GM12878 (cell line): ENCODE measurements at regions not wholly inside any gene's neighbourhood (a gene's known extent, or its start where the extent isn't known, plus 50 kb on each side); places are given as distances from the start of the nearest gene placed in this dataset.

Experiments used
- ATAC-seq: fragments of 200-7000 bp; cut with Tn5 transposase; 3 replicates; pipeline ENCODE4 v1.9.1; 2020; ENCODE audit warnings: mild to moderate bottlenecking, moderate library complexity
- BruUV-seq: library from RNA; stranded (reverse); fragments of 400-500 nt; replicated peaks from 2 replicates; lab custom pipeline; 2021; lab: Mats Ljungman, UMichigan
- CTCF ChIA-PET: fragments of 300-600 bp; sonication (Branson Sonifier 250); formaldehyde crosslinking; extraction: SDS; loops from one replicate; lab custom pipeline; 2021; ENCODE audit warnings: inconsistent platforms; lab: Yijun Ruan, JAX
- POLR2A ChIA-PET: fragments of 350-600 bp; formaldehyde crosslinking; extraction: SDS; loops from one replicate; lab custom pipeline; 2021; ENCODE audit warnings: inconsistent platforms; lab: Charles Lee
- RAD21 ChIA-PET: fragments of 300-600 bp; sonication (Branson Sonifier 250); formaldehyde crosslinking; loops from one replicate; lab custom pipeline; 2023; ENCODE audit warnings: antibody characterized with exemption; ENCODE audit not compliant: unreplicated experiment; lab: Charles Lee
- SMC1A ChIA-PET: fragments of 300-600 bp; sonication (Branson Sonifier 250); formaldehyde crosslinking; loops from one replicate; lab custom pipeline; 2023; ENCODE audit not compliant: unreplicated experiment, uncharacterized antibody; lab: Charles Lee
- DNase-seq: peaks from one replicate; pipeline ENCODE4 v3.0.0-alpha.2; 2011; ENCODE audit warnings: low read depth, low spot score
- FAIRE-seq: peaks from 3 replicates; lab custom pipeline; 2011; peaks lifted over from hg19 to GRCh38; lab: Jason Lieb, UNC
- H2AFZ ChIP-seq: 2 replicates; pipeline ENCODE4 v1.6.0; 2011; ENCODE audit warnings: low read depth, low read length, control low read depth; ENCODE audit not compliant: control insufficient read depth
- H3K27ac ChIP-seq: 2 replicates; pipeline ENCODE4 v1.5.1; 2011; ENCODE audit warnings: control low read depth; ENCODE audit not compliant: control insufficient read depth, insufficient read depth
- H3K27me3 ChIP-seq, 2 experiments: replicated peaks in 1 of 2; 2 replicates each; pipeline versions ENCODE4 v1.6.0 to v1.6.1; 2011; ENCODE audit warnings: low read length in 1 of 2; ENCODE audit not compliant: control insufficient read depth in 2 of 2, insufficient read depth in 2 of 2
- H3K36me3 ChIP-seq, 2 experiments: 2 replicates each; pipeline ENCODE4 v1.5.1; 2011; ENCODE audit warnings: low read length in 1 of 2; ENCODE audit not compliant: control insufficient read depth in 2 of 2, insufficient read depth in 2 of 2
- H3K4me1 ChIP-seq: 2 replicates; pipeline ENCODE4 v1.6.1; 2011; ENCODE audit warnings: mild to moderate bottlenecking, low read length, moderate library complexity, mixed read lengths; ENCODE audit not compliant: control insufficient read depth, insufficient read depth
- H3K4me2 ChIP-seq: 2 replicates; pipeline ENCODE4 v1.6.0; 2011; ENCODE audit warnings: control low read depth; ENCODE audit not compliant: control insufficient read depth, insufficient read depth
- H3K4me3 ChIP-seq: fragments of 200-600 bp; sonication (generic); 2 replicates; pipeline ENCODE4 v1.5.1; 2016
- H3K79me2 ChIP-seq: 2 replicates; pipeline ENCODE4 v1.6.0; 2011; ENCODE audit warnings: low read length; ENCODE audit not compliant: control insufficient read depth, insufficient read depth
- H3K9ac ChIP-seq: 2 replicates; pipeline ENCODE4 v1.8.0; 2011; ENCODE audit warnings: low read length, control low read depth, mixed read lengths; ENCODE audit not compliant: control insufficient read depth, insufficient read depth
- H3K9me3 ChIP-seq: replicated peaks from 3 replicates; pipeline ENCODE4 v1.5.1; 2011; ENCODE audit warnings: mild to moderate bottlenecking, low read length; ENCODE audit not compliant: control insufficient read depth, insufficient read depth
- H4K20me1 ChIP-seq: 2 replicates; pipeline ENCODE4 v1.6.0; 2011; ENCODE audit not compliant: control insufficient read depth, insufficient read depth
- BMI1 ChIP-seq: fragments of 450-650 bp; IDR thresholded peaks from 2 replicates; pipeline ENCODE4 v1.6.1; 2016; ENCODE audit warnings: mild to moderate bottlenecking, moderate library complexity, borderline replicate concordance
- BRCA1 ChIP-seq: IDR thresholded peaks from 2 replicates; pipeline ENCODE4 v1.6.1; 2011; ENCODE audit warnings: low read depth, low read length, improper control_type of control experiment
- FOS ChIP-seq: IDR thresholded peaks from 3 replicates; pipeline ENCODE4 v1.6.1; 2011; ENCODE audit warnings: borderline replicate concordance; ENCODE audit not compliant: insufficient read length; ENCODE audit errors: extremely low read depth
- HDAC2 ChIP-seq: fragments of 200-600 bp; sonication (generic); IDR thresholded peaks from 2 replicates; pipeline ENCODE4 v1.6.1; 2017
- HDAC6 ChIP-seq: fragments of 200-600 bp; sonication (generic); IDR thresholded peaks from one replicate; pipeline ENCODE4 v1.8.0; 2017; ENCODE audit warnings: antibody characterized with exemption; ENCODE audit not compliant: unreplicated experiment
- KAT2A ChIP-seq: conservative IDR thresholded peaks from 2 replicates; pipeline ENCODE4 v1.6.1; 2011; ENCODE audit warnings: low read depth, low read length; ENCODE audit not compliant: control insufficient read depth
- MYC ChIP-seq: IDR thresholded peaks from 2 replicates; pipeline ENCODE4 v1.6.1; 2011; ENCODE audit warnings: mild to moderate bottlenecking, low read length, moderate library complexity, inconsistent platforms; ENCODE audit not compliant: insufficient read depth, insufficient replicate concordance, insufficient read length, severe bottlenecking
- NFYA ChIP-seq: IDR thresholded peaks from 2 replicates; pipeline ENCODE4 v1.6.1; 2011; ENCODE audit warnings: low read depth, mild to moderate bottlenecking, low read length, improper control_type of control experiment, borderline replicate concordance
- RCOR1 ChIP-seq: conservative IDR thresholded peaks from 2 replicates; pipeline ENCODE4 v1.6.1; 2012; ENCODE audit warnings: low read depth, low read length, improper control_type of control experiment
- RELA ChIP-seq: fragments of 450-650 bp; IDR thresholded peaks from 2 replicates; pipeline ENCODE4 v1.8.0; 2014; ENCODE audit warnings: borderline replicate concordance; ENCODE audit not compliant: partially characterized antibody
- SIN3A ChIP-seq: IDR thresholded peaks from 2 replicates; pipeline ENCODE4 v1.6.1; 2012; ENCODE audit warnings: low read depth, low read length, improper control_type of control experiment
- STAT3 ChIP-seq: IDR thresholded peaks from 2 replicates; pipeline ENCODE4 v1.6.1; 2011; ENCODE audit warnings: low read depth, low read length, improper control_type of control experiment
- TBL1XR1 ChIP-seq: IDR thresholded peaks from 2 replicates; pipeline ENCODE4 v1.6.1; 2012; ENCODE audit warnings: low read depth, low read length, improper control_type of control experiment
- YBX1 ChIP-seq: fragments of 450-650 bp; IDR thresholded peaks from 2 replicates; pipeline ENCODE4 v1.6.1; 2016; ENCODE audit warnings: antibody characterized with exemption
- ZNF592 ChIP-seq: fragments of 450-650 bp; IDR thresholded peaks from 2 replicates; pipeline ENCODE4 v1.6.1; 2017; ENCODE audit warnings: mild to moderate bottlenecking, moderate library complexity
- WGBS: methylation state at CpG from one replicate; pipeline ENCODE4 v1.1.6; 2016; ENCODE audit warnings: low lambda C conversion rate; ENCODE audit not compliant: insufficient replicate concordance, insufficient coverage; ENCODE audit errors: missing lambda C conversion rate; 5-methylcytosine and 5-hydroxymethylcytosine counted together
- in situ Hi-C: fragments of 300-500 bp; cut with MboI; formaldehyde crosslinking; loops from 9 replicates; pipeline ENCODE4 v1.14.3; 2018; ENCODE audit warnings: mixed read lengths
- intact Hi-C: fragments of 100-400 bp; cut with micrococcal nuclease; formaldehyde crosslinking; loops from one replicate; pipeline ENCODE4 v1.14.2; 2022; ENCODE audit not compliant: unreplicated experiment
- TF ChIP-seq, protein P1 (sequence below): fragments of 450-650 bp; formaldehyde crosslinking; IDR thresholded peaks from 2 replicates; pipeline ENCODE4 v1.4.0; 2022; ENCODE audit warnings: mild to moderate bottlenecking, moderate library complexity

DNA sequence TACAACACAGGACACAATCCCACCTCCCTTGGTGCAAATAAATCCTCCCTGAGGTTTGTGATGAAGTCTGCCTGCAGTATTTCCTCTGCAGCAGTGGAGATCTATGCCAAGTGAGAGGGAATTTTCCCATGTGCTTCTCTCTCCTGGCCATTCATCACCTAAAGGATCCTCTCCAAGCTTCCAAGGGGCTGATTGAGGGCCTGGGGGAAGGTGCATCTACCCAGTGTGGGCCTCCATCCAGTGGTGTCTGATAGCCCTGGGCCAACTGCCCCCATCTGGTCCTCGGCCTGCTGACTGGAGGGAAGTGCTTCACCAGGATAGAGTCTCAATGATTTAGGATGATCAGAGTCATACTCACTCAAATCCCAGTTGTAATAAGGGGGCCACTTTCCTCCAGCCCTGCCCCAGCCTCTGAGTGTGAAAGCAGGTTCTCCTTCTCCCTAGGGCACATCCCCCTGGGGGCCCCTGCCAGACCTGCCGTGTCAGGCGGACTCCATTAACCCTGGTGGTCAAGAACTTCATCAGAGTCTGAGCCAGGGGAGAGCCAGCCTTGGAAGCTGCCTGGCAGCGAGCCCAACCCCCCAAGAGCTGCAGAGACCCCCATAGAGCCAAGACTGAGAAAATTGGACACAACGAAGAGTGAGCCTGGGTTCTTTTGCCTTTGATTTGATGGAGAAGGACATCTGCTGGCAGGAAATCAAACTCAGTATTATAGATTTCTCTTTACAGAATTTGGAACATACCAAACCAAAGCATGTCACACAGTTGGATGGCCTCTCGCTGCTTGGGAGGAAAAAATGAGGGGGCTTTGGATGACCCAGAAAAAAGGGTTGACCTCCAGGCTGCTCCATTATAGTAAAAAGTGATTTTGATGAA lies 509.6 kb downstream of the CMPK2 start (continued):
- TF ChIP-seq NFYA, result no peak
- TF ChIP-seq, all 136 proteins: peak for 4

GRCh38 chr2:6358546-6358945 lies 507.2 kb downstream of the CMPK2 start:
- Histone ChIP-seq H3K4me3 (no peak overlapping the region), H3K9me3 (no peaks in the 10 kb centered on the region), H3K27ac (no peak overlapping the region), H3K9ac (no peak overlapping the region), H2AFZ (no peak overlapping the region), H4K20me1 (no peaks in the 10 kb centered on the region), H3K4me2 (no peak overlapping the region), H3K27me3 (no peaks in the 10 kb centered on the region), H3K4me1 (peaks cover 26% of the 10 kb centered on the region), H3K79me2 (no peaks in the 10 kb centered on the region), H3K36me3 (no peaks in the 10 kb centered on the region)
- ChIA-PET SMC1A (interaction anchor here (1.3 kb wide), 1 partner anchor 14 kb away, joined by 3 read pairs; no protein-coding TSS in a partner anchor), RAD21 (no interaction called here), POLR2A (no interaction called here), CTCF (no interaction called here)
- in situ Hi-C loops, result no loop called here
- ATAC-seq, result no peak
- no TSS peak for BruUV-seq
- WGBS, result 40% methylated on average over 5 of the region's 5 CpGs
- DNase-seq, result no peak
- FAIRE-seq, result no peak
- intact Hi-C loops, result loop anchor here (10.0 kb wide), 1 partner anchor 696 kb away; no protein-coding TSS in a partner anchor
- TF ChIP-seq BMI1 (no peak), HDAC2 (no peak), KAT2A (no peak), YBX1 (no peak), STAT3 (no peak), HDAC6 (no peak), ZNF592 (no peak), RCOR1 (no peak), BRCA1 (no peak), MYC (no peak), TBL1XR1 (no peak), SIN3A (no peak), RELA (no peak), FOS (no peak)
- TF ChIP-seq, protein P1, sequence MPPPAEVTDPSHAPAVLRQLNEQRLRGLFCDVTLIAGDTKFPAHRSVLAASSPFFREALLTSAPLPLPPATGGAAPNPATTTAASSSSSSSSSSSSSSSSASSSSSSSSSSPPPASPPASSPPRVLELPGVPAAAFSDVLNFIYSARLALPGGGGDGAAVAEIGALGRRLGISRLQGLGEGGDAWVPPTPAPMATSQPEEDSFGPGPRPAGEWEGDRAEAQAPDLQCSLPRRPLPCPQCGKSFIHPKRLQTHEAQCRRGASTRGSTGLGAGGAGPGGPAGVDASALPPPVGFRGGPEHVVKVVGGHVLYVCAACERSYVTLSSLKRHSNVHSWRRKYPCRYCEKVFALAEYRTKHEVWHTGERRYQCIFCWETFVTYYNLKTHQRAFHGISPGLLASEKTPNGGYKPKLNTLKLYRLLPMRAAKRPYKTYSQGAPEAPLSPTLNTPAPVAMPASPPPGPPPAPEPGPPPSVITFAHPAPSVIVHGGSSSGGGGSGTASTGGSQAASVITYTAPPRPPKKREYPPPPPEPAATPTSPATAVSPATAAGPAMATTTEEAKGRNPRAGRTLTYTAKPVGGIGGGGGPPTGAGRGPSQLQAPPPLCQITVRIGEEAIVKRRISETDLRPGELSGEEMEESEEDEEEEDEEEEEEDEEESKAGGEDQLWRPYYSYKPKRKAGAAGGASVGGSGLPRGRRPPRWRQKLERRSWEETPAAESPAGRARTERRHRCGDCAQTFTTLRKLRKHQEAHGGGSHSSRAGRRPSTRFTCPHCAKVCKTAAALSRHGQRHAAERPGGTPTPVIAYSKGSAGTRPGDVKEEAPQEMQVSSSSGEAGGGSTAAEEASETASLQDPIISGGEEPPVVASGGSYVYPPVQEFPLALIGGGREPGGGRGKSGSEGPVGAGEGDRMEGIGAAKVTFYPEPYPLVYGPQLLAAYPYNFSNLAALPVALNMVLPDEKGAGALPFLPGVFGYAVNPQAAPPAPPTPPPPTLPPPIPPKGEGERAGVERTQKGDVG, result no peak
